Peyer's patch (tissue), 4 donors: ENCODE measurements at regions not wholly inside any gene's neighbourhood (a gene's known extent, or its start where the extent isn't known, plus 50 kb on each side); places are given as distances from the start of the nearest gene placed in this dataset.
"Not testable (repeated sequence)": the region's sequence is repeated elsewhere in the genome, so short reads cannot be mapped to it uniquely, and the experiment has no call there.

Source experiments
- CTCF ChIP-seq, 6 experiments: fragments of 450-650 bp in 4 of 6; fragments of 200-600 bp in 2 of 6; sonication (generic) in 1 of 6; IDR thresholded peaks; one replicate each; pipeline ENCODE4 v1.5.1; 2017 to 2019; ENCODE audit warnings: antibody characterized with exemption in 6 of 6, mild to moderate bottlenecking in 3 of 6, moderate library complexity in 1 of 6
- POLR2A ChIP-seq, 2 donors: fragments of 450-650 bp; IDR thresholded peaks; one replicate each; pipeline ENCODE4 v1.5.1; 2017; ENCODE audit warnings: antibody characterized with exemption in 2 of 2, mild to moderate bottlenecking in 2 of 2, moderate library complexity in 2 of 2

GRCh38 chr3:69677456-69677855 lies 61.8 kb upstream of the MITF start:
- not testable (repeated sequence) for TF ChIP-seq CTCF, POLR2A (IDR thresholded peaks at IDR 0.05)
